MM.1S (cell line): ENCODE measurements at regions not wholly inside any gene's neighbourhood (a gene's known extent, or its start where the extent isn't known, plus 50 kb on each side); places are given as distances from the start of the nearest gene placed in this dataset.

Source experiments
- DNase-seq: peaks from one replicate; pipeline ENCODE4 v3.0.0-alpha.2; 2015
- H2AFZ ChIP-seq: fragments of 300-600 bp; sonication (generic); 2 replicates; pipeline ENCODE4 v1.6.0; 2016; ENCODE audit warnings: antibody characterized with exemption, low read length
- H3F3A ChIP-seq: fragments of 300-600 bp; sonication (generic); 2 replicates; pipeline ENCODE4 v1.6.1; 2016; ENCODE audit warnings: mild to moderate bottlenecking, antibody characterized with exemption, low read length, moderate library complexity, mixed read lengths; ENCODE audit not compliant: insufficient read depth
- H3K27ac ChIP-seq: fragments of 300-600 bp; sonication (generic); 2 replicates; pipeline ENCODE4 v1.5.1; 2016; ENCODE audit warnings: mild to moderate bottlenecking, low read length
- H3K27me3 ChIP-seq: fragments of 300-600 bp; sonication (generic); replicated peaks from 2 replicates; pipeline ENCODE4 v1.6.0; 2016; ENCODE audit warnings: low read length; ENCODE audit not compliant: insufficient read depth
- H3K36me3 ChIP-seq: fragments of 300-600 bp; sonication (generic); replicated peaks from 2 replicates; pipeline ENCODE4 v1.6.1; 2016; ENCODE audit warnings: mild to moderate bottlenecking, low read length, mixed read lengths; ENCODE audit not compliant: insufficient read depth
- H3K4me1 ChIP-seq: fragments of 300-600 bp; sonication (generic); 2 replicates; pipeline ENCODE4 v1.6.1; 2016; ENCODE audit warnings: low read length, mixed read lengths
- H3K4me2 ChIP-seq: fragments of 300-600 bp; sonication (generic); 2 replicates; pipeline ENCODE4 v1.6.0; 2016; ENCODE audit warnings: low read depth, low read length
- H3K4me3 ChIP-seq: fragments of 300-600 bp; sonication (generic); 2 replicates; pipeline ENCODE4 v1.5.1; 2016; ENCODE audit warnings: low read length, mixed read lengths
- H3K79me2 ChIP-seq: fragments of 300-600 bp; sonication (generic); 2 replicates; pipeline ENCODE4 v1.6.1; 2016; ENCODE audit warnings: mixed run types, low read length, mixed read lengths
- H3K9ac ChIP-seq: fragments of 300-600 bp; sonication (generic); 2 replicates; pipeline ENCODE4 v1.6.1; 2016; ENCODE audit warnings: low read length, mixed read lengths
- H3K9me2 ChIP-seq: fragments of 300-600 bp; sonication (generic); replicated peaks from 2 replicates; pipeline ENCODE4 v1.6.1; 2016; ENCODE audit warnings: mild to moderate bottlenecking, low read length, mixed read lengths; ENCODE audit not compliant: insufficient read depth
- H3K9me3 ChIP-seq: fragments of 300-600 bp; sonication (generic); replicated peaks from 2 replicates; pipeline ENCODE4 v1.6.1; 2016; ENCODE audit warnings: mild to moderate bottlenecking, low read length, mixed read lengths; ENCODE audit not compliant: insufficient read depth
- H4K20me1 ChIP-seq: fragments of 300-600 bp; sonication (generic); 2 replicates; pipeline ENCODE4 v1.6.1; 2016; ENCODE audit warnings: mild to moderate bottlenecking, low read length, moderate library complexity, mixed read lengths; ENCODE audit not compliant: insufficient read depth
- CTCF ChIP-seq: fragments of 300-600 bp; sonication (generic); IDR thresholded peaks from 2 replicates; pipeline ENCODE4 v1.5.1; 2016; ENCODE audit warnings: antibody characterized with exemption, low read length, mixed read lengths
- EZH2 ChIP-seq: fragments of 300-600 bp; sonication (generic); optimal IDR thresholded peaks from 2 replicates; pipeline ENCODE3; 2017; ENCODE audit warnings: low read depth, mild to moderate bottlenecking, antibody characterized with exemption, low read length, mixed read lengths
- EZH2phosphoT487 ChIP-seq: fragments of 300-600 bp; sonication (generic); IDR thresholded peaks from 2 replicates; pipeline ENCODE4 v1.6.1; 2018; ENCODE audit warnings: antibody characterized with exemption, low read length

- H4K20me1 ChIP-seq = no peaks in the 10 kb centered on the region
These were observed 122.3 kb upstream of the COL3A1 start for GRCh38 chr2:188851826-188852225.

GRCh38 chr2:188852772-188853171 is 121.4 kb upstream of the COL3A1 start:
- Histone ChIP-seq H3K4me2 (no peak overlapping the region), H3F3A (no peaks in the 10 kb centered on the region), H3K79me2 (no peaks in the 10 kb centered on the region), H3K4me3 (no peak overlapping the region), H3K27ac (no peak overlapping the region), H3K9ac (no peak overlapping the region), H3K9me2 (no peaks in the 10 kb centered on the region), H3K27me3 (no peaks in the 10 kb centered on the region), H3K36me3 (no peaks in the 10 kb centered on the region), H3K9me3 (no peaks in the 10 kb centered on the region), H3K4me1 (no peaks in the 10 kb centered on the region), H4K20me1 (no peaks in the 10 kb centered on the region), H2AFZ (no peak overlapping the region)
- TF ChIP-seq EZH2 (no peak), EZH2phosphoT487 (no peak), CTCF (no peak)
- no peak for DNase-seq

More at GRCh38 chr2:188851826-188852225, 122.3 kb upstream of the COL3A1 start:
- DNase-seq = no peak
- Histone ChIP-seq H3K27ac (no peak overlapping the region), H3K4me2 (no peak overlapping the region), H3F3A (no peaks in the 10 kb centered on the region), H3K79me2 (no peaks in the 10 kb centered on the region), H3K36me3 (no peaks in the 10 kb centered on the region), H3K9me3 (no peaks in the 10 kb centered on the region), H3K9ac (no peak overlapping the region), H3K4me3 (no peak overlapping the region), H3K4me1 (no peaks in the 10 kb centered on the region), H2AFZ (no peak overlapping the region), H3K27me3 (no peaks in the 10 kb centered on the region), H3K9me2 (no peaks in the 10 kb centered on the region)
- no peak for TF ChIP-seq CTCF
- no peak for TF ChIP-seq EZH2

GRCh38 chr2:188853307-188853706 is 120.9 kb upstream of the COL3A1 start:
- no peaks in the 10 kb centered on the region for H3K79me2 ChIP-seq
- H3K27ac ChIP-seq = no peak overlapping the region
- H3K9me3 ChIP-seq = no peaks in the 10 kb centered on the region
- no peak overlapping the region for H3K9ac ChIP-seq
- no peak overlapping the region for H2AFZ ChIP-seq
- H3K4me3 ChIP-seq = no peak overlapping the region
- no peaks in the 10 kb centered on the region for H3K27me3 ChIP-seq
- H3K4me1 ChIP-seq = no peaks in the 10 kb centered on the region
- H3F3A ChIP-seq = no peaks in the 10 kb centered on the region
- no peak overlapping the region for H3K4me2 ChIP-seq
- TF ChIP-seq EZH2 (no peak), CTCF (no peak), EZH2phosphoT487 (no peak)
- no peak for DNase-seq
- H3K36me3 ChIP-seq = no peaks in the 10 kb centered on the region
- no peaks in the 10 kb centered on the region for H3K9me2 ChIP-seq
- H4K20me1 ChIP-seq = no peaks in the 10 kb centered on the region

- Histone ChIP-seq H3K27ac (no peak overlapping the region), H3K4me3 (no peak overlapping the region), H3K9me3 (no peaks in the 10 kb centered on the region), H3K36me3 (no peaks in the 10 kb centered on the region), H3K27me3 (no peaks in the 10 kb centered on the region), H3K4me1 (no peaks in the 10 kb centered on the region), H3K79me2 (no peaks in the 10 kb centered on the region), H3K9me2 (no peaks in the 10 kb centered on the region), H2AFZ (no peak overlapping the region), H3F3A (no peaks in the 10 kb centered on the region), H3K9ac (no peak overlapping the region), H3K4me2 (no peak overlapping the region), H4K20me1 (no peaks in the 10 kb centered on the region)
- no peak for DNase-seq
- TF ChIP-seq CTCF = no peak
- TF ChIP-seq EZH2phosphoT487 = no peak
- TF ChIP-seq EZH2 = no peak
These were observed 108.5 kb upstream of the COL3A1 start for GRCh38 chr2:188865681-188866080.
